SK-MEL-5 (cell line): ENCODE measurements at regions not wholly inside any gene's neighbourhood (a gene's known extent, or its start where the extent isn't known, plus 50 kb on each side); places are given as distances from the start of the nearest gene placed in this dataset.

Experiments used
- DNase-seq: peaks from one replicate; pipeline ENCODE4 v3.0.0-alpha.2; 2016; ENCODE audit warnings: low read depth, low spot score
- in situ Hi-C: cut with HindIII; loops from 2 replicates; pipeline ENCODE4 v1.10.0; 2016; ENCODE audit warnings: low sequenced_read_pairs, high pct_unique_total_duplicates, low pct_unique_long_range_greater_than_20kb

DNA sequence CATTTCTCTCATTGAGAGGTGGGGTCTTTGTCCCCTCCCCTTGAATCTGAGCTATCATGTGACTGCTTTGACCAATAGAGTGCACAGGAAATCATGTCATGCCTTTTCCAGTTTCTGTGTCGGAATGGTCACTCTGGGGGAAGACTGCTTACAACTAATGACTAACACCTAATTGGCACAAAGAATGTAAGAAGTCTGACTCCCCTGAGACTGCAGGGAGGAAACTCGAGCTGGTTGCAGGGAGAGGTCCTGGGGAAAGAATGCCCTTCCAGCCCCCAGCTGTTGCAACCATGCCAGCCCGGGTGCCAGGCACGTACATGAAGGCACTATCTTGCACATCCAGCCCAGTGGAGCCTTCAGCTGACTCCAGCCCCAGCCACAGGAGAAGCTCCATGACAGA, 254.2 kb downstream of the DHX15 start:
- in situ Hi-C loops, result no loop called here
- DNase-seq, result no peak

GRCh38 chr4:24328711-24329110, 255.6 kb downstream of the DHX15 start:
- in situ Hi-C loops, result no loop called here

GRCh38 chr4:24328310-24328709, 256.0 kb downstream of the DHX15 start:
- in situ Hi-C loops, result no loop called here
- no peak for DNase-seq

More at GRCh38 chr4:24328711-24329110, 255.6 kb downstream of the DHX15 start:
- DNase-seq, result no peak

GRCh38 chr4:24322995-24323394, 261.4 kb downstream of the DHX15 start:
- in situ Hi-C loops, result no loop called here
- DNase-seq, result no peak

DNA sequence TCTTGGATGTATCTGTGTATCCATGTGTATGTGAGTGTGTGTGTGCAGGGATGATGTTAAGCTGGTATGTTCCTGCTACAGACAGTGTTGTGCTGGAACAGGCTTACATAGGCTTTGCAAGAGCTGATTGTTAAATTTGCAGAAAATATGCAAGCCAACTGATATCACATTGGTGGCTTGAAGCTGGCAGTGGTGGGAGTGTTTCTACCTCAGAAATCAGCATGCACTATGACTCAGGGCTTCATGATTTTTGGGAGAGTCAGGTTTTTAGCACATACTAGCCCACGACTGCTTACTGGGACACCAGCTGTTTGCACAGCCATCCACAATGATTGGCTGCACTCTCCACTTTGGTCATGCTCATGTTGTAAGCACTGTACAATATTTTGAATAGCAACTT, 261.8 kb downstream of the DHX15 start:
- in situ Hi-C loops, result no loop called here

DNA sequence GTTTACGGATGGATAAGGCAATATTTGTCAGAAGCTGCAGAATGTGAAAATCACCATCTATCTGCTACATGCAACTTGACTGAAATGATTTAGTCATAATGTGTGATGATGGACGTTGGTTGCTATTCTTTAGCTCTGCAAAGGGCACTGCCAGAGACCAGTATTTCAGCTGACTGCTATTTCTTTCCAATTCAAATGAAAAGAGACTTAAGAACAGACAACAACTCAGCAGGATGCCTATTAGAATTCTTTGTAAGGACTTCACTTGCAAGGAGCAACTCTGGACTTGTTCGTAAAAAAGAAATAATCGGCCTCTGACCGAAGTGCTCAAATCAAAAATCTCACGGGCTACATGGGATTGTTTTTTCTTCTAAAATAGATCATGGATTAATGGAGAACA, 262.7 kb downstream of the DHX15 start:
- in situ Hi-C loops, result no loop called here
- DNase-seq, result no peak

More for the DNA sequence above, 261.8 kb downstream of the DHX15 start:
- DNase-seq, result no peak

- no peak for DNase-seq
- in situ Hi-C loops, result no loop called here
These were observed 263.2 kb downstream of the DHX15 start for GRCh38 chr4:24321131-24321530.

- DNase-seq, result no peak
- in situ Hi-C loops, result no loop called here
These were observed 265.0 kb downstream of the DHX15 start for GRCh38 chr4:24319387-24319786.

DNA sequence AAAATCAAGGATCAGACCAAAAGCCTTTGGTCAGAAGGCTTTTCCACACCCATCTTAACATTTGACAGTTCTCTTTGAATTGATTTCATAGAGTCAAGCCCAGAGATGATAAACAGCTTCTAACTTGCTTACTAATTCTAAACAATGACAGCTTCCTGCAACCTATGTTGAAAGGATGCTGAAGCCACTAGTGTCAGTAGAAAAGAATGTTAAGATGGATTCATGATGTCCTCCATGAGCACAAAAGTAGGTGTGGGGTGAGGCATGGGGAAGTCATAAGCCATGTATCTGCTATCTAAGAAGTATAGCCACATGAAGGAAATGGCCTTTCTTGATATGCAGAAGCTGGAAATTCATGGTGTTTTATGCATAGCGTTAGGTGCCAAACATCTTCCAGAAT, 269.3 kb downstream of the DHX15 start:
- no peak for DNase-seq
- in situ Hi-C loops, result no loop called here

- no peak for DNase-seq
- in situ Hi-C loops, result no loop called here
These were observed 272.0 kb downstream of the DHX15 start for GRCh38 chr4:24312261-24312913.

DNA sequence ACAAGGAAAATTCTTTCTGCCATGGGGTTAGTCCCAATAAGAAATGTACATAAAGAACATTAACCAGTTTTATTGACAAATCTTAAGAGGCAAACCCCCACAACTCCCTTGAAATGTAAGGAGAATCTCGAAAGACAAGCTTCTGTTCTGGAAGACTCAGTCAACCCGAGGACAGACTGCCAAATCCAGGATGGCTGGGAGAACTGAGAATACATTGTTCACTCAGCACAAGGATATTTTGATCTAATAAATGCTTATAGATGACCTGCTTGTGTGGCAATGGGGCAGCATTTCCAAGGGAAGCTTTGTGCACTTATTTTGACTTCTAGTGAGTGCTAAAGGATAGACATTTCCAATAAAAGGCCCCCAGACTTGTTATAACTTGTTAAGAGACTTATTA, 280.4 kb downstream of the DHX15 start:
- DNase-seq, result peak; percentile 73
- in situ Hi-C loops, result no loop called here

- in situ Hi-C loops, result no loop called here
- no peak for DNase-seq
These were observed 285.4 kb downstream of the DHX15 start for GRCh38 chr4:24298911-24299310.

GRCh38 chr4:24287096-24287495, 297.3 kb downstream of the DHX15 start:
- no peak for DNase-seq
- in situ Hi-C loops, result no loop called here

DNA sequence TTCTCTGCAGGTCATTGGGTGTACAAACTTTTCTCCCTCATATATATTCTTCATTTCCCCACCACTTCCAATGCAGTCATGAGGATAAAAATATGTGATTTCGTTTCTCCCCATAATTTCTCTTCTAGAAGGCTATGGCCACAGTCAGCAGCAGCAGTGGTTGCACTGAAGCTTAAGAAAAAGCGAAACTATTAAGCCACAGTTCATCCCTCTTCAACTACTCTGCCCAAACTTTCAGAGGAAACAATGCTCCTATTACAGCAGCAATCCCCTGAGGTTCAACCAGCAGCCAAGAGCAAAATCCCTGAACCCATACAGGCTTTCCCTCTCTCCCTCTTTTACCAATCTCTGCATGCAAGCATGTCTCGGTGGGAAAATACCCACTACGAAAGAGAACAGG, 298.6 kb downstream of the DHX15 start:
- DNase-seq, result peak; percentile 28
- in situ Hi-C loops, result no loop called here

DNA sequence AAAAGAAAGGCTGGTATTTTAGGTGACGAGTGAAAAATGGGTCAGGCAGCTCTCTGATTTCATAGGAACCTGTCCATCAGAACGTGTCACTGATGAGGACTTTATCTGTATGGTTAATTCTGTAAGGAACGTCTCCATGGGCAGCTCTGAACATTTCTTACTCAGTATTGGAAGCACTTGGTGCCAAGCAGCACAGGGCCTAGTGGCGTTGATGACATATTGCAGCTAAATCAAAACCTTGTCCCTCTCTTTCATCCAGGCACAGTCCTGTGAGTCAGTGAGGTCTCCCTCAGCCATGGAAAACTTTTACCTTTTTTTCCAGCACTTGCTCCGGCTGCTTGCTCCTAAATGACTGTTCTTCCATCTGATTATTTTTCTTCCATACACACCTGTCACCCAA, 301.9 kb downstream of the DHX15 start:
- DNase-seq, result no peak
- in situ Hi-C loops, result no loop called here

DNA sequence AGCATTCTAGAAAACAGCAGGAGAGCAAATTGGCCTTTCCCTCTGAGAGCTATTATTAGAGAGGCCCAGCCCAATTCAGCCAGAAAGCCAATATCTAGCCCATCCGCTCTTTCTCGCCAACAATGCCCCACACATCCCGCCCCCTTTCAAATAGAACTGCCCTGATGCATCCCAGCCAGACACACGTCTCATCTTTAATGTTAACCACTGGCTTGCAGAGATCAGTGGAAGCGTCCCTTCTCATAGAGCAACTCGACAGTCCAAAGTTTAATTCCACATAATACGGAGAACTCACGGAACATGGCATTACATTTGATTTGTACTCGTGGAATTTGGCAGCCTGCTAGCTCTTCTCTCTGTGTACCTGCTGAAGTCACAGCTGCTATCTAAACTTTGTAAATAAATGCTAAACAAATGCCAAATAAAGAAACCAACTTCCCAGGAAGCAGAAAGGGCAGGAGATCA, 304.4 kb downstream of the DHX15 start:
- in situ Hi-C loops, result no loop called here
- DNase-seq, result no peak

GRCh38 chr4:24279469-24279868, 304.9 kb downstream of the DHX15 start:
- DNase-seq, result no peak
- in situ Hi-C loops, result no loop called here

DNA sequence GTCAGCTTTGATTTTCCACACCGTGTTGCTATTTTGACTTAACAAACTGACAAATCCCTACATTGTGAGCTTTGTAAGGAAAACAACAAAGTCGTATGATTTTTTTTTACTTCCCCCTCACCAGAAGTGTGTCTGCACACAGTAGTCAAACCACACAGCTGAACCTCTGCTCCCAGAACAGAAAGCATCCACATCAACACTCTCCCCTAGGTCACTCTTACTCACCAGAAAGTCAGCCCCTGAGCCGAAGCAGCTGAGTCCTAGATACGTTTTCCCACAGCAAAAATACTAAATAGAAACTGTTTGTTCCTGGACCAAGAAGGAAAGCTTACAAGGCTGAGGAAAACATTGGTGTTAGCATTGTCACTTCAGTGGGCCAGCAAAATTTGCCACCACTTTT, 305.7 kb downstream of the DHX15 start:
- in situ Hi-C loops, result no loop called here
- no peak for DNase-seq

- no peak for DNase-seq
- in situ Hi-C loops, result no loop called here
These were observed 309.9 kb downstream of the DHX15 start for GRCh38 chr4:24274381-24274941.

DNA sequence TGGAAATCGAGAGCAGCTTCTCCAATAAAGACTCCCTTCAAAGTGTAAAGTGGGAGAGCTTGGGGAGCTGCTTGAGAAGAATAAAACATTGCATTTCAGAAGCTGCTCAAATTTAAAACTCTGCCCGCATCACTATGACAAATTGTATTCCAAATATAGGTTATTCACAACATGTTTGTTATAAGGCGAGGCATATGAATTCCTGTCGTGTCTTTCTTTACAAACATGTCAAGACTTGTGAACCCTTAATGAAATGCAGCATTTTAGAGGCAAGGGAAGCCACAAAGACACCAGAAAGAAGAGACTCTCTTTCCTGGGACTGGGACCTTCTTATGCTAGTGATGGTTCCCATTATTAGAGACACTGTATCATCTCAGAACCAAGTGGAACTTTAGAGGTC, 311.2 kb downstream of the DHX15 start:
- in situ Hi-C loops, result no loop called here
- no peak for DNase-seq
